Esophagus (tissue), 2 donors: ENCODE measurements at regions not wholly inside any gene's neighbourhood (a gene's known extent, or its start where the extent isn't known, plus 50 kb on each side); places are given as distances from the start of the nearest gene placed in this dataset.

Experiments used
- H3K27ac ChIP-seq, 2 donors: one replicate each; pipeline ENCODE4 v1.5.1; 2013; ENCODE audit warnings: low read depth in 2 of 2, mild to moderate bottlenecking in 2 of 2, inconsistent platforms in 1 of 2, low read length in 1 of 2, moderate library complexity in 1 of 2
- H3K27me3 ChIP-seq, 2 donors: one replicate each; pipeline ENCODE4 v1.6.1; 2013; ENCODE audit warnings: low read length in 2 of 2, control low read depth in 1 of 2, mild to moderate bottlenecking in 1 of 2; ENCODE audit not compliant: insufficient read depth in 2 of 2, control insufficient read depth in 1 of 2
- H3K36me3 ChIP-seq, 2 donors: one replicate each; pipeline ENCODE4 v1.6.1; 2013; ENCODE audit warnings: low read length in 1 of 2; ENCODE audit not compliant: control insufficient read depth in 2 of 2, insufficient read depth in 2 of 2
- H3K4me1 ChIP-seq, 2 donors: one replicate each; pipeline ENCODE4 v1.6.1; 2013; ENCODE audit warnings: low read length in 1 of 2; ENCODE audit not compliant: control insufficient read depth in 2 of 2, insufficient read depth in 2 of 2
- H3K4me3 ChIP-seq, 2 donors: one replicate each; pipeline ENCODE4 v1.5.1; 2013; ENCODE audit warnings: low read length in 2 of 2, mild to moderate bottlenecking in 2 of 2, low read depth in 1 of 2, moderate library complexity in 1 of 2
- H3K9me3 ChIP-seq, 2 donors: one replicate each; pipeline ENCODE4 v1.6.1; 2013; ENCODE audit warnings: mild to moderate bottlenecking in 2 of 2, low read depth in 1 of 2, low read length in 1 of 2, moderate library complexity in 1 of 2; ENCODE audit not compliant: control insufficient read depth in 2 of 2, insufficient read depth in 1 of 2
- WGBS, 2 donors: extraction: QIAGEN DNeasy Blood & Tissue Kit; methylation state at CpG; one replicate each; pipeline ENCODE4 v1.1.7; 2013; 5-methylcytosine and 5-hydroxymethylcytosine counted together
- donor health status: healthy with polysubstance abuse.
- donor health status: Bipolar disorder and iron deficiency.

- Histone ChIP-seq H3K27ac (no peak overlapping the region), H3K4me3 (no peak overlapping the region), H3K36me3 (no peaks in the 10 kb centered on the region), H3K9me3 (no peaks in the 10 kb centered on the region), H3K27me3 (no peaks in the 10 kb centered on the region), H3K4me1 (no peaks in the 10 kb centered on the region)
- WGBS, 2 donors: 74 to 81% methylated on average over 2 of the region's 2 CpGs
Measured at GRCh38 chr7:17617380-17617779, 318.9 kb downstream of the AHR start.

DNA sequence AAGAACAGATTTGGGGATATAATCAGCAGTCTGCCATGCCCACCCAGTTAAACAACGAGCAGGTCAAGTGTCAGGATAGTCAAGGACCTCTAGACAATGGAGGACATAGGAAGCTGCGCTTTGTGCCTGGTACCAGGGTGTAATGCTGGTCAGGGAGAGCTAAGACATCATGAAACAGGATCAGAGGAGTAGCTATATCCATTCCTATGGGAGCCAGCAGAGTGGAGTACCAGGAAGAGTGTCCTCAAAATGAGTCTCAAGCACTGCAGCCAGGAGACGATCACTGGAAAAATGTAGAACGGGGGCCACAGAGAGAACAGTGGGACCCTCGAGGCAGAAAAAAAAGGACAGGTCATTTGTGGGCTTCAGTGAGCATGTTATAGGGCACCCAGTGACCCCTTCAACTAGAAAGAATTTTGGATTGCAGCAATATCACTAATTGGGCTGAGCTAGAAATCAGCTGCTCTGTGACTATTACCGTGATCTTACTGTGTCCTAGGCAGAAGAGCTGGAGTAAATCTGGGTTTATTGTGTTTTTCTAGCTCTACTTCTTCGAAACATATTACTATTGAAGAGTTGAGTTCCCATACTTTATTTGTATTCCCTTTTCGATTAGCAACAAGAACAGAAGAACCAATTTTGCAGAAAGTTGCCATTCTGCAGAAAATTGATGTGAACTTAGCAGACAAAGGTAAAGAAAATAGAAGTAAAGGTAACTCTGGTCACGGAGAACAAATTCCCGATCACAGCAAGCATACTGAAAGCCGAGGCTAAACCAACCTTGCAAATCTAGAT lies 319.6 kb downstream of the AHR start:
- WGBS, 2 donors: 80 to 93% methylated on average over 11 of the region's 11 CpGs

DNA sequence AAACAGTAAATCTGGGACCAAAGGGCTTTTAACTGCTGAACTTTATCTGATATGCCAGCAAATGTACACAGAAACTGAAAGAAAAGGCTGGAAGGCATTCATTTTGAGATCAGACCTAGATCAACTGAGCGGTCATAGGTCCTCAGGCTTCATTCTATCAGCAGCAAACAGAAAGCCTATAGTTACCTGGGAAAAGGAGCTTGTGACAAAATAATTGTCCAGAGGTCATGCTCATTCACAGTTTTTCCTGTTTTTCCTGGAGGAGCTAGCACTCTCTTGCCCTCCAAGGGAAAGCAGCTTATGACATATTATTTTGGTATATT lies 320.2 kb downstream of the AHR start:
- Histone ChIP-seq H3K27ac (no peak overlapping the region), H3K9me3 (no peaks in the 10 kb centered on the region), H3K36me3 (no peaks in the 10 kb centered on the region), H3K27me3 (no peaks in the 10 kb centered on the region), H3K4me1 (no peaks in the 10 kb centered on the region), H3K4me3 (no peak overlapping the region)
- WGBS, 2 donors: 75 to 87% methylated on average over 1 of the region's 1 CpG

More for the DNA sequence above, 319.6 kb downstream of the AHR start:
- Histone ChIP-seq H3K27me3 (no peaks in the 10 kb centered on the region), H3K36me3 (no peaks in the 10 kb centered on the region), H3K4me1 (no peaks in the 10 kb centered on the region), H3K27ac (no peak overlapping the region), H3K4me3 (no peak overlapping the region), H3K9me3 (no peaks in the 10 kb centered on the region)

GRCh38 chr7:17619196-17619818 lies 320.9 kb downstream of the AHR start:
- Histone ChIP-seq H3K4me3 (no peak overlapping the region), H3K27me3 (no peaks in the 10 kb centered on the region), H3K4me1 (no peaks in the 10 kb centered on the region), H3K27ac (no peak overlapping the region), H3K9me3 (no peaks in the 10 kb centered on the region), H3K36me3 (no peaks in the 10 kb centered on the region)
- 89 to 96% methylated on average over 5 of the region's 5 CpGs for WGBS, 2 donors

- Histone ChIP-seq H3K4me1 (no peaks in the 10 kb centered on the region), H3K27me3 (no peaks in the 10 kb centered on the region)
- 74 to 78% methylated on average over 2 of the region's 2 CpGs for WGBS, 2 donors
Measured at GRCh38 chr7:17620566-17620965, 319.7 kb downstream of the SNX13 start.

DNA sequence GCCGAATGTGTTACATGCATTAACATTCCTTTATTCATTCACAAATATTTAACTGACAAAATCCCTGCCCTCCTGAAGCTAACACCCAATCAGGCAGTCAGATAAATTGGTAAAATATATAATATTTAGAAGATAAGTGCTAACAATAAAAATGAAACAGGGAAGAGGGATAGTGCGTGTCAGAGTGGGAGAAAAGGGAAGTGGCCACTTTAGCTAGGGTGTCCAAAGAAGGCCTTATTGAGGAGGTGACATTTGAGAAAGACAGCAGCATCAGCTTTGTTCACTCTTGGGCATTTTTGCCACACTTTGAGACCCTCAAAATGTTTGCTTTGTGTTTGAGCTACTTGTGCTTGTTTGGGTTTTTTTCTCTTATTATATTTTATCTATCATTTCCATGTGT lies 317.8 kb downstream of the SNX13 start:
- H3K9me3 ChIP-seq: no peaks in the 10 kb centered on the region
- no peaks in the 10 kb centered on the region for H3K36me3 ChIP-seq
- WGBS, 2 donors: 91 to 92% methylated on average over 2 of the region's 2 CpGs
- H3K4me3 ChIP-seq: no peak overlapping the region
- H3K27ac ChIP-seq: no peak overlapping the region
- no peaks in the 10 kb centered on the region for H3K27me3 ChIP-seq
- no peaks in the 10 kb centered on the region for H3K4me1 ChIP-seq

More at GRCh38 chr7:17620566-17620965, 319.7 kb downstream of the SNX13 start:
- H3K36me3 ChIP-seq: no peaks in the 10 kb centered on the region
- no peak overlapping the region for H3K4me3 ChIP-seq
- no peak overlapping the region for H3K27ac ChIP-seq
- no peaks in the 10 kb centered on the region for H3K9me3 ChIP-seq

DNA sequence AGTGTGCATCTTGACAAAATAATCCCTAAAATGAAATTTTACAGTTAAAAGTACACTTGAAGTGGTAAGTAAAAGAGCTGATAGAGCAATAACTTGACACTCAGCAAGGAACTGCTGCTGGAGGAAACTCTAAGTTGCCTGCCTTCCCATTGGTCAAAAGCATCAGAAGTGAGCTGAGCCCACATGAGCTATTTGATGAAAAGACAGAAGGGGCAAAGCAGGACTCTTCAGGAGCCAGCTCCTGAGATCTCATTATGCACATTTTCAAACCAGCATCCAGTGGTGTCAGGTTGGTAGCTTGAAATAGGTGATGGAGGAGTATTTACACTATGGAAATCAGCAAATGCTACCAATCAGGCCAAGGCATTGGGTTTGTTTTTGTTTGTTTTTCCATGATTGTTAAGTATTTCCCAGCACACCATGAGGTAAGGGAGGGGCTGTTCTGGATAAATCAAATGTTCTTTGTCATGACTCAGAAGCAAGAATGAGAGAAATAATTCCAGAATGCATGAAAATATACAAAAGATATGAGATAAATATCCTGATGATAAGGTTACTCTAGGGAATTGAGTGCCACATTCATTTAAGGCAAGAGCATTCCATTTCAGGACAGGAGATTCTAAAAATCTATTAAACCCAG lies 316.6 kb downstream of the SNX13 start:
- no peak overlapping the region for H3K27ac ChIP-seq
- H3K4me1 ChIP-seq: no peaks in the 10 kb centered on the region
- H3K27me3 ChIP-seq: no peaks in the 10 kb centered on the region
- H3K4me3 ChIP-seq: no peak overlapping the region
- no peaks in the 10 kb centered on the region for H3K9me3 ChIP-seq
- no peaks in the 10 kb centered on the region for H3K36me3 ChIP-seq

- Histone ChIP-seq H3K27ac (no peak overlapping the region), H3K27me3 (no peaks in the 10 kb centered on the region), H3K4me1 (no peaks in the 10 kb centered on the region), H3K36me3 (no peaks in the 10 kb centered on the region), H3K9me3 (no peaks in the 10 kb centered on the region), H3K4me3 (no peak overlapping the region)
Measured at GRCh38 chr7:17624379-17624778, 315.9 kb downstream of the SNX13 start.

DNA sequence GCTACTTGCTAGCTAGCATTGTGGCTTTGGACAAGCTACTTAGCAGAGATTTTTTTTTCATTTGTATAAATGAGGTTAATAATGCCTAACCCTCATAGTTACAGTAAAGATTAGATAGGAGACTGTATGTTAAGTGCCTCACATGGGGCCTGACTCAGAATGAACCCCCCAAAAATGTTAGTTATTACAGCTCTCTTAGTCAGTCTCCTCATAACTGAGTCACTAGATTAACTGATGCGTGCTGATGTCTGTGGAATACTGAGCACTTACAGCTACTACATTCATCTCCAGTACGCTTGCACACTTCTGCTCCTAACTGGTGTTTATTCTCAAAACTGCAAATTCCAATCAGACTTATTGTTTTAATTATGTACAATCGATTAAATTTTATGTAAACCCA lies 315.3 kb downstream of the SNX13 start:
- no peak overlapping the region for H3K4me3 ChIP-seq

DNA sequence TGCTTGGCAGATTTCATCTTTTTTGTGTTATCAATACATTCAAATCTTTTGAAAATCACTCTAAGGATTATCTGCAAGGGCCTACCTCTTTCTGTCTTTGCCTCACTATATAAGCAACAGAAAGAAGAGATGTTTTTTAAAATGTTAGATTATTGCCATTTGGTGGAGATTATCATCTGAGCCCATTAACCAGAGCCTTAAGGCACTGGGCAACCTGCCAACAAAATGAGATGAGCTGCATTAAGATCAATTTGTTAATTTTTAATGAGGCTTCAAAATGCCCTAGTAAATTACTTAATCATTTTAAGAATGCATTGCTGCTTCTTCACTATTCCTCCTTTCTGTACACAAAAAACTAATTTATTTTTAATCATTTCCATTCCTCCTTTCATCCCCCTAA lies 314.1 kb downstream of the SNX13 start:
- no peak overlapping the region for H3K27ac ChIP-seq
- no peaks in the 10 kb centered on the region for H3K27me3 ChIP-seq
- no peaks in the 10 kb centered on the region for H3K36me3 ChIP-seq
- no peaks in the 10 kb centered on the region for H3K9me3 ChIP-seq
- H3K4me1 ChIP-seq: no peaks in the 10 kb centered on the region
- H3K4me3 ChIP-seq: no peak overlapping the region

More for the DNA sequence above, 315.3 kb downstream of the SNX13 start:
- H3K9me3 ChIP-seq: no peaks in the 10 kb centered on the region
- H3K27ac ChIP-seq: no peak overlapping the region
- WGBS, 2 donors: 80 to 88% methylated on average over 3 of the region's 3 CpGs
- no peaks in the 10 kb centered on the region for H3K4me1 ChIP-seq
- H3K36me3 ChIP-seq: no peaks in the 10 kb centered on the region
- no peaks in the 10 kb centered on the region for H3K27me3 ChIP-seq
